NT2/D1 (cell line): ENCODE measurements at regions not wholly inside any gene's neighbourhood (a gene's known extent, or its start where the extent isn't known, plus 50 kb on each side); places are given as distances from the start of the nearest gene placed in this dataset.

Source experiments
- SUZ12 ChIP-seq: IDR thresholded peaks from 2 replicates; pipeline ENCODE4 v1.6.1; 2011; ENCODE audit not compliant: insufficient read length, insufficient read depth; ENCODE audit errors: extremely low read depth
- YY1 ChIP-seq: IDR thresholded peaks from 2 replicates; pipeline ENCODE4 v1.6.1; 2011; ENCODE audit not compliant: insufficient read length, insufficient read depth
- ZNF274 ChIP-seq: IDR thresholded peaks from 2 replicates; pipeline ENCODE4 v1.6.1; 2011; ENCODE audit warnings: mild to moderate bottlenecking, low read depth, low read length

- no peak for TF ChIP-seq YY1
- no peak for TF ChIP-seq SUZ12
- TF ChIP-seq ZNF274: no peak
Observed at GRCh38 chr9:93893899-93894690, 61.1 kb downstream of the BARX1 start.
